Smooth muscle cell (in vitro differentiated cells): ENCODE measurements at regions not wholly inside any gene's neighbourhood (a gene's known extent, or its start where the extent isn't known, plus 50 kb on each side); places are given as distances from the start of the nearest gene placed in this dataset.
A peak's percentile ranks its signal among the peaks of the same experiment; 100 is the strongest.

Source experiments
- DNase-seq: peaks from one replicate; lab custom pipeline; 2025; ENCODE audit not compliant: unreplicated experiment; lab: John Stamatoyannopoulos, UW
- H2AFZ ChIP-seq: fragments of 200-600 bp; sonication (generic); 2 replicates; pipeline ENCODE4 v1.6.0; 2016; ENCODE audit warnings: antibody characterized with exemption, low read depth, mild to moderate bottlenecking
- H3F3A ChIP-seq: fragments of 200-600 bp; sonication (generic); 2 replicates; pipeline ENCODE4 v1.6.0; 2017; ENCODE audit warnings: antibody characterized with exemption, low read depth
- H3K27ac ChIP-seq: fragments of 200-600 bp; sonication (generic); 2 replicates; pipeline ENCODE4 v1.5.1; 2016; ENCODE audit warnings: low read depth, mild to moderate bottlenecking
- H3K27me3 ChIP-seq: fragments of 200-600 bp; sonication (generic); 2 replicates; pipeline ENCODE4 v1.6.1; 2016; ENCODE audit warnings: low read depth, mild to moderate bottlenecking
- H3K36me3 ChIP-seq: fragments of 200-600 bp; sonication (generic); 2 replicates; pipeline ENCODE4 v1.5.1; 2016; ENCODE audit warnings: low read depth
- H3K4me1 ChIP-seq: fragments of 200-600 bp; sonication (generic); 2 replicates; pipeline ENCODE4 v1.5.1; 2016; ENCODE audit warnings: low read depth
- H3K4me2 ChIP-seq: fragments of 200-600 bp; sonication (generic); 2 replicates; pipeline ENCODE4 v1.6.0; 2016; ENCODE audit warnings: mild to moderate bottlenecking
- H3K4me3 ChIP-seq: fragments of 200-600 bp; sonication (generic); 2 replicates; pipeline ENCODE4 v1.5.1; 2016; ENCODE audit warnings: mild to moderate bottlenecking
- H3K79me2 ChIP-seq: fragments of 200-600 bp; sonication (generic); 2 replicates; pipeline ENCODE4 v1.6.0; 2016; ENCODE audit warnings: low read depth, mild to moderate bottlenecking
- H3K9ac ChIP-seq: fragments of 200-600 bp; sonication (generic); 2 replicates; pipeline ENCODE4 v1.6.0; 2016; ENCODE audit warnings: low read depth
- H3K9me3 ChIP-seq: fragments of 200-600 bp; sonication (generic); replicated peaks from 2 replicates; pipeline ENCODE4 v1.5.1; 2016; ENCODE audit warnings: low read depth
- H4K20me1 ChIP-seq: fragments of 200-600 bp; sonication (generic); 2 replicates; pipeline ENCODE4 v1.6.0; 2016; ENCODE audit warnings: low read depth
- CTCF ChIP-seq: fragments of 200-600 bp; sonication (generic); IDR thresholded peaks from 2 replicates; pipeline ENCODE4 v1.5.1; 2017; ENCODE audit warnings: borderline replicate concordance, mild to moderate bottlenecking, antibody characterized with exemption; ENCODE audit not compliant: insufficient read depth, poor library complexity, severe bottlenecking
- WGBS: methylation state at CpG from one replicate; pipeline ENCODE4 v1.1.7; 2016; ENCODE audit warnings: low lambda C conversion rate; 5-methylcytosine and 5-hydroxymethylcytosine counted together

- no peaks in the 10 kb centered on the region for H3F3A ChIP-seq
- no peaks in the 10 kb centered on the region for H3K36me3 ChIP-seq
- DNase-seq, result no peak
- peaks cover 13% of the 10 kb centered on the region for H3K4me1 ChIP-seq
- 36% methylated on average over 4 of the region's 4 CpGs for WGBS
- H4K20me1 ChIP-seq, result no peaks in the 10 kb centered on the region
- peak overlapping the region; percentile 16 for H3K27ac ChIP-seq
- H2AFZ ChIP-seq, result no peak overlapping the region
- no peaks in the 10 kb centered on the region for H3K79me2 ChIP-seq
- no peak overlapping the region for H3K4me3 ChIP-seq
- H3K9me3 ChIP-seq, result no peaks in the 10 kb centered on the region
- H3K4me2 ChIP-seq, result no peak overlapping the region
- H3K9ac ChIP-seq, result no peak overlapping the region
- H3K27me3 ChIP-seq, result no peaks in the 10 kb centered on the region
- no peak for TF ChIP-seq CTCF
These were observed 58.3 kb upstream of the MAGEB2 start for GRCh38 chrX:30156880-30157560.

- no peak for DNase-seq
- 49% methylated on average over 3 of the region's 3 CpGs for WGBS
- peak overlapping the region; percentile 25 for H3K27ac ChIP-seq
- H4K20me1 ChIP-seq, result no peaks in the 10 kb centered on the region
- no peaks in the 10 kb centered on the region for H3K9me3 ChIP-seq
- no peak overlapping the region for H3K4me3 ChIP-seq
- no peaks in the 10 kb centered on the region for H3K4me1 ChIP-seq
- TF ChIP-seq CTCF, result no peak
- H3K4me2 ChIP-seq, result no peak overlapping the region
- no peak overlapping the region for H3K9ac ChIP-seq
- no peak overlapping the region for H2AFZ ChIP-seq
- no peaks in the 10 kb centered on the region for H3K27me3 ChIP-seq
- H3K79me2 ChIP-seq, result no peaks in the 10 kb centered on the region
- H3K36me3 ChIP-seq, result no peaks in the 10 kb centered on the region
- no peaks in the 10 kb centered on the region for H3F3A ChIP-seq
These were observed 54.3 kb upstream of the MAGEB2 start for GRCh38 chrX:30161043-30161442.
